C4-2B (cell line): ENCODE measurements at regions not wholly inside any gene's neighbourhood (a gene's known extent, or its start where the extent isn't known, plus 50 kb on each side); places are given as distances from the start of the nearest gene placed in this dataset.

Source experiments
- ZFX ChIP-seq: fragments of 450-650 bp; IDR thresholded peaks from 2 replicates; pipeline ENCODE4 v1.6.1; 2017
- TF ChIP-seq, protein P1 (sequence below): fragments of 450-650 bp; conservative IDR thresholded peaks from 2 replicates; pipeline ENCODE4 v1.5.1; 2017; ENCODE audit warnings: mild to moderate bottlenecking

DNA sequence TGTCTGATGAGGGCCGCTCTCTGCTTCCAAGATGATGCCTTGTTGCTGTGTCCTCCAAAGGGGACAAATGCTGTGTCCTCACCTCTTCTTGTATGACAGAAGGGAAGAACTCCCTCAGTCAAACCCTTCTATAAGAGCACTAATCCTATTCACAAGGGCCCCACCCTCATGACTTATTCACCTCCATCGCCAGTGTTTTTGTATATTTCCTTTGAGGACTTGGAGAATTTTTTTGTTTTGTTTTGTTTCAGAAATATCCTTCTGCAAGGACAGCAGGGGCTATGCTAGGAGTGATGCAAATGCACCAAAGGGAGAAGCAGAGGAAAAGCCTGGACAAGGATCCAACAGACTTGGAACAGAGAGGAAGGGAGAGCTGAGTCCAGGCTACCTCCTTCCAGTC is 214.4 kb downstream of the TLE3 start:
- TF ChIP-seq, protein P1, sequence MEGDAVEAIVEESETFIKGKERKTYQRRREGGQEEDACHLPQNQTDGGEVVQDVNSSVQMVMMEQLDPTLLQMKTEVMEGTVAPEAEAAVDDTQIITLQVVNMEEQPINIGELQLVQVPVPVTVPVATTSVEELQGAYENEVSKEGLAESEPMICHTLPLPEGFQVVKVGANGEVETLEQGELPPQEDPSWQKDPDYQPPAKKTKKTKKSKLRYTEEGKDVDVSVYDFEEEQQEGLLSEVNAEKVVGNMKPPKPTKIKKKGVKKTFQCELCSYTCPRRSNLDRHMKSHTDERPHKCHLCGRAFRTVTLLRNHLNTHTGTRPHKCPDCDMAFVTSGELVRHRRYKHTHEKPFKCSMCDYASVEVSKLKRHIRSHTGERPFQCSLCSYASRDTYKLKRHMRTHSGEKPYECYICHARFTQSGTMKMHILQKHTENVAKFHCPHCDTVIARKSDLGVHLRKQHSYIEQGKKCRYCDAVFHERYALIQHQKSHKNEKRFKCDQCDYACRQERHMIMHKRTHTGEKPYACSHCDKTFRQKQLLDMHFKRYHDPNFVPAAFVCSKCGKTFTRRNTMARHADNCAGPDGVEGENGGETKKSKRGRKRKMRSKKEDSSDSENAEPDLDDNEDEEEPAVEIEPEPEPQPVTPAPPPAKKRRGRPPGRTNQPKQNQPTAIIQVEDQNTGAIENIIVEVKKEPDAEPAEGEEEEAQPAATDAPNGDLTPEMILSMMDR: no peak
- no peak for TF ChIP-seq ZFX
